Keratinocyte (primary cell): ENCODE measurements at regions not wholly inside any gene's neighbourhood (a gene's known extent, or its start where the extent isn't known, plus 50 kb on each side); places are given as distances from the start of the nearest gene placed in this dataset.

Source experiments
- DNase-seq: peaks from one replicate; pipeline ENCODE4 v3.0.0-alpha.2; 2011; ENCODE audit warnings: low read depth, missing footprints, low spot score
- FAIRE-seq: peaks from 2 replicates; lab custom pipeline; 2011; peaks lifted over from hg19 to GRCh38; lab: Jason Lieb, UNC
- H2AFZ ChIP-seq: 2 replicates; pipeline ENCODE4 v1.6.0; 2012; ENCODE audit warnings: low read length, control low read depth, inconsistent platforms; ENCODE audit not compliant: control insufficient read depth
- H3K27ac ChIP-seq: 2 replicates; pipeline ENCODE4 v1.5.1; 2011; ENCODE audit warnings: low read length; ENCODE audit not compliant: control insufficient read depth, insufficient read depth
- H3K27me3 ChIP-seq: 3 replicates; pipeline ENCODE4 v1.6.0; 2011; ENCODE audit warnings: low read length; ENCODE audit not compliant: control insufficient read depth, insufficient read depth; ENCODE audit errors: extremely low read depth
- H3K36me3 ChIP-seq, 2 experiments: 2 replicates in 1 of 2; 3 replicates in 1 of 2; pipeline ENCODE4 v1.5.1; 2011; ENCODE audit warnings: low read length in 2 of 2, mild to moderate bottlenecking in 1 of 2; ENCODE audit not compliant: control insufficient read depth in 2 of 2, insufficient read depth in 2 of 2; ENCODE audit errors: extremely low read depth in 1 of 2
- H3K4me1 ChIP-seq: 3 replicates; pipeline ENCODE4 v1.5.1; 2011; ENCODE audit warnings: low read length; ENCODE audit not compliant: control insufficient read depth, insufficient read depth; ENCODE audit errors: extremely low read depth
- H3K4me2 ChIP-seq: 3 replicates; pipeline ENCODE4 v1.6.0; 2011; ENCODE audit warnings: low read depth, low read length; ENCODE audit not compliant: control insufficient read depth, insufficient read depth; ENCODE audit errors: extremely low read depth
- H3K4me3 ChIP-seq, 3 experiments: fragments of 200-600 bp in 1 of 3; sonication (generic) in 1 of 3; 2 replicates in 2 of 3; 3 replicates in 1 of 3; pipeline ENCODE4 v1.5.1; 2011 to 2016; ENCODE audit warnings: low read length in 3 of 3, mild to moderate bottlenecking in 3 of 3, control low read depth in 2 of 3, inconsistent platforms in 1 of 3, low read depth in 1 of 3, mixed read lengths in 1 of 3, mixed run types in 1 of 3, moderate library complexity in 1 of 3; ENCODE audit not compliant: control insufficient read depth in 2 of 3, insufficient read depth in 2 of 3; ENCODE audit errors: extremely low read depth in 1 of 3
- H3K79me2 ChIP-seq: 2 replicates; pipeline ENCODE4 v1.6.0; 2012; ENCODE audit warnings: low read length; ENCODE audit not compliant: control insufficient read depth, insufficient read depth
- H3K9ac ChIP-seq: 3 replicates; pipeline ENCODE4 v1.6.0; 2011; ENCODE audit warnings: low read length; ENCODE audit not compliant: control insufficient read depth, insufficient read depth; ENCODE audit errors: extremely low read depth
- H3K9me1 ChIP-seq: 3 replicates; pipeline ENCODE4 v1.6.0; 2011; ENCODE audit warnings: low read length; ENCODE audit not compliant: control insufficient read depth, insufficient read depth; ENCODE audit errors: extremely low read depth
- H3K9me3 ChIP-seq: 2 replicates; pipeline ENCODE4 v1.5.1; 2012; ENCODE audit warnings: low read depth, low read length; ENCODE audit not compliant: control insufficient read depth
- H4K20me1 ChIP-seq: 3 replicates; pipeline ENCODE4 v1.6.0; 2011; ENCODE audit warnings: low read length; ENCODE audit not compliant: control insufficient read depth, insufficient read depth; ENCODE audit errors: extremely low read depth
- CTCF ChIP-seq, 3 experiments: IDR thresholded peaks in 1 of 3; conservative IDR thresholded peaks in 1 of 3; optimal IDR thresholded peaks in 1 of 3; 2 replicates in 2 of 3; 3 replicates in 1 of 3; pipeline versions ENCODE3 to v1.5.1; 2011; ENCODE audit warnings: low read length in 3 of 3, mild to moderate bottlenecking in 3 of 3, moderate library complexity in 2 of 3, control low read depth in 1 of 3, inconsistent platforms in 1 of 3; ENCODE audit not compliant: insufficient read depth in 2 of 3; ENCODE audit errors: extremely low read depth in 1 of 3
- EZH2 ChIP-seq: IDR thresholded peaks from one replicate; pipeline ENCODE4 v1.6.1; 2012; ENCODE audit warnings: inconsistent platforms, mild to moderate bottlenecking, low read length, moderate library complexity
- dilution Hi-C: fragments of 300-500 bp; cut with MboI; formaldehyde crosslinking; loops from one replicate; pipeline ENCODE4 v1.7.0; 2020; ENCODE audit warnings: low sequenced_read_pairs; ENCODE audit not compliant: extremely low pct_ligation_motif_present

- H3K27ac ChIP-seq = no peak overlapping the region
- no peak for TF ChIP-seq EZH2
- TF ChIP-seq CTCF (optimal IDR thresholded peaks at IDR 0.05 in 1 of 3, IDR thresholded peaks at IDR 0.05 in 1 of 3, conservative IDR thresholded peaks at IDR 0.05 in 1 of 3; ENCODE audit: extremely low read depth in 1 of 3, insufficient read depth in 2 of 3, low read length in 3 of 3) = no peak
- H2AFZ ChIP-seq = no peak overlapping the region
- no peak overlapping the region for H3K4me2 ChIP-seq
- H3K9ac ChIP-seq = no peak overlapping the region
- peaks cover 14% of the 10 kb centered on the region for H3K9me3 ChIP-seq
- H3K36me3 ChIP-seq = no peaks in the 10 kb centered on the region
- FAIRE-seq (no peak), DNase-seq (no peak)
- H4K20me1 ChIP-seq = no peaks in the 10 kb centered on the region
- dilution Hi-C loops = no loop called here
- no peaks in the 10 kb centered on the region for H3K27me3 ChIP-seq
- no peaks in the 10 kb centered on the region for H3K79me2 ChIP-seq
- H3K9me1 ChIP-seq = no peaks in the 10 kb centered on the region
- no peak overlapping the region for H3K4me3 ChIP-seq
- no peaks in the 10 kb centered on the region for H3K4me1 ChIP-seq
These were observed 102.7 kb upstream of the C1orf174 start for GRCh38 chr1:4002741-4003140.

DNA sequence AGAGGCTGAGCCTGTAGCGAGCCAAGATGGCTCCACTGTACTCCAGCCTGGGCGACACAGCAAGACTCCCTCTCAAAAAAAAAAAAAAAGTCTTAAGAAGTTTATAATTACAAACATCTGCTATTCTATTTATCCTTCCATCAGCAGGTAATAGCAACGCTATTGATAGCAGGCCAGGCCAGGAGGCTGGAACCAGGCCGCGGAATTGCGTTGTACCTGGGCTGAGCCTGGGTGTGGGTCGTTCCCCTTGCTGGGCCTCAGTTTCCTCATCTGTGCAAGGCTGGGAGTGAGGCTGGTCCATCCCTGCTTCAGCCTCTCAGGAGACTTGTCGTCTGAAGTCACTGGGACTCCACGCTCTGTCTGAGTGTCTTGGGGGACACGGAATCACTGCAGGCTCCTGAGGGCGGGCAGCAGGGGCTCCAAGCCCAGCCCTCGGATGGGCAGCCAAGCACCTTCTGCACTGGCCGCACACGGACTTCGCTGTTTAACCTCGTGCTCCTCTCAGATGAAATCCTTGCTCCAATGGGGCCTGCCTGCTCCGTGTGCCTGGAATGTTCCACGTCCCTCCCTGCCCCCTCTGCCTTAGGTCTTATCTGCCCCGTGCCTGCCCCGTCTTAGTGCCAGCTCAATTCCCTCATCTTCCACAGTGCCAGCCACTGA is 103.9 kb upstream of the C1orf174 start:
- TF ChIP-seq EZH2 (no peak), CTCF (optimal IDR thresholded peaks at IDR 0.05 in 1 of 3, IDR thresholded peaks at IDR 0.05 in 1 of 3, conservative IDR thresholded peaks at IDR 0.05 in 1 of 3; ENCODE audit: extremely low read depth in 1 of 3, insufficient read depth in 2 of 3, low read length in 3 of 3) (no peak)
- no peak overlapping the region for H3K4me2 ChIP-seq
- no peaks in the 10 kb centered on the region for H4K20me1 ChIP-seq
- no peaks in the 10 kb centered on the region for H3K79me2 ChIP-seq
- no peak overlapping the region for H3K4me3 ChIP-seq
- H3K4me1 ChIP-seq = no peaks in the 10 kb centered on the region
- dilution Hi-C loops = no loop called here
- no peak overlapping the region for H3K27ac ChIP-seq
- H3K36me3 ChIP-seq = no peaks in the 10 kb centered on the region
- FAIRE-seq (no peak), DNase-seq (no peak)
- no peak overlapping the region for H3K9ac ChIP-seq
- peaks cover 12% of the 10 kb centered on the region for H3K9me3 ChIP-seq
- no peaks in the 10 kb centered on the region for H3K9me1 ChIP-seq
- H3K27me3 ChIP-seq = no peaks in the 10 kb centered on the region
- no peak overlapping the region for H2AFZ ChIP-seq
